Upper lobe of left lung (tissue), 4 donors: ENCODE measurements at regions not wholly inside any gene's neighbourhood (a gene's known extent, or its start where the extent isn't known, plus 50 kb on each side); places are given as distances from the start of the nearest gene placed in this dataset.

ENCODE experiments used
- EP300 ChIP-seq, 4 donors: sonication (generic); formaldehyde crosslinking; IDR thresholded peaks; one replicate each; pipeline ENCODE4 v1.5.1; 2017; ENCODE audit warnings: antibody characterized with exemption in 4 of 4, control low read depth in 2 of 4
- POLR2A ChIP-seq, 4 donors: fragments of 450-650 bp; IDR thresholded peaks; one replicate each; pipeline ENCODE4 v1.5.1; 2016 to 2017; ENCODE audit warnings: antibody characterized with exemption in 4 of 4, mild to moderate bottlenecking in 2 of 4
- TF ChIP-seq, protein P1 (sequence below), 6 experiments: fragments of 450-650 bp in 4 of 6; fragments of 200-600 bp in 2 of 6; sonication (generic) in 2 of 6; IDR thresholded peaks; one replicate each; pipeline ENCODE4 v1.5.1; 2016 to 2019; ENCODE audit warnings: antibody characterized with exemption in 6 of 6

DNA sequence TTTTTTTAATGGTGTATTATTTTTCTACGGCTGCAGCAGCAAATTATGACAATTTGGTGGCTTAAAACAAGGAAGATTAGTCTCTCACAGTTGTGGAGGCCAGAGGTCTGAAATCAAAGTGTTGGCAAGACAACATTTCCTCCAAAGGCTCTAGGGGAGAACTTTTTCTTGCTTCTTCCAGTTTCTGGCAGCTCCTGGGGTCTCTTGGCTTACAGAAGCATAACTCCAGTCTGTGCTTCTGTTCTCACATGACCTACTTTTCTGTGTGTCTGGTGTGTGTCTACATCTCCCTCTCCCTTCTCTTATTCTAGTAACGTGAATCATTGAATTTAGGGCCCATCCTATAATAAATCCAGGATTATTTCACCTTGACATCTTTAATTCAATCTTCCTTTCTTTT lies 551.9 kb upstream of the LUZP2 start:
- TF ChIP-seq, protein P1, sequence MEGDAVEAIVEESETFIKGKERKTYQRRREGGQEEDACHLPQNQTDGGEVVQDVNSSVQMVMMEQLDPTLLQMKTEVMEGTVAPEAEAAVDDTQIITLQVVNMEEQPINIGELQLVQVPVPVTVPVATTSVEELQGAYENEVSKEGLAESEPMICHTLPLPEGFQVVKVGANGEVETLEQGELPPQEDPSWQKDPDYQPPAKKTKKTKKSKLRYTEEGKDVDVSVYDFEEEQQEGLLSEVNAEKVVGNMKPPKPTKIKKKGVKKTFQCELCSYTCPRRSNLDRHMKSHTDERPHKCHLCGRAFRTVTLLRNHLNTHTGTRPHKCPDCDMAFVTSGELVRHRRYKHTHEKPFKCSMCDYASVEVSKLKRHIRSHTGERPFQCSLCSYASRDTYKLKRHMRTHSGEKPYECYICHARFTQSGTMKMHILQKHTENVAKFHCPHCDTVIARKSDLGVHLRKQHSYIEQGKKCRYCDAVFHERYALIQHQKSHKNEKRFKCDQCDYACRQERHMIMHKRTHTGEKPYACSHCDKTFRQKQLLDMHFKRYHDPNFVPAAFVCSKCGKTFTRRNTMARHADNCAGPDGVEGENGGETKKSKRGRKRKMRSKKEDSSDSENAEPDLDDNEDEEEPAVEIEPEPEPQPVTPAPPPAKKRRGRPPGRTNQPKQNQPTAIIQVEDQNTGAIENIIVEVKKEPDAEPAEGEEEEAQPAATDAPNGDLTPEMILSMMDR (IDR thresholded peaks at IDR 0.05) = no peak
- TF ChIP-seq EP300 (IDR thresholded peaks at IDR 0.05) (no peak), POLR2A (IDR thresholded peaks at IDR 0.05) (no peak)
